Fibroblast of lung (primary cell): ENCODE measurements at regions not wholly inside any gene's neighbourhood (a gene's known extent, or its start where the extent isn't known, plus 50 kb on each side); places are given as distances from the start of the nearest gene placed in this dataset.

Experiments
- DNase-seq, 2 donors: peaks; one replicate each; pipeline versions ENCODE4 v3.0.0 to v3.0.0-alpha.2; 2010; ENCODE audit warnings: low read depth in 2 of 2
- H2AFZ ChIP-seq: 2 replicates; pipeline ENCODE4 v1.5.1; 2012; ENCODE audit warnings: low read length, control low read depth, inconsistent platforms
- H3K27ac ChIP-seq: 2 replicates; pipeline ENCODE4 v1.5.1; 2011; ENCODE audit warnings: low read length, control low read depth; ENCODE audit not compliant: insufficient read depth
- H3K27me3 ChIP-seq: 2 replicates; pipeline ENCODE4 v1.5.1; 2011; ENCODE audit warnings: mild to moderate bottlenecking, low read length; ENCODE audit not compliant: control insufficient read depth, insufficient read depth
- H3K36me3 ChIP-seq: 2 replicates; pipeline ENCODE4 v1.5.1; 2011; ENCODE audit warnings: low read length; ENCODE audit not compliant: control insufficient read depth, insufficient read depth
- H3K4me1 ChIP-seq: 2 replicates; pipeline ENCODE4 v1.5.1; 2011; ENCODE audit warnings: low read length; ENCODE audit not compliant: control insufficient read depth, insufficient read depth; ENCODE audit errors: extremely low read depth
- H3K4me2 ChIP-seq: 2 replicates; pipeline ENCODE4 v1.5.1; 2011; ENCODE audit warnings: low read length, control low read depth; ENCODE audit not compliant: insufficient read depth; ENCODE audit errors: extremely low read depth
- H3K4me3 ChIP-seq, 4 experiments: fragments of 200-600 bp in 1 of 4; sonication (generic) in 1 of 4; replicated peaks in 1 of 4; 2 replicates each; pipeline ENCODE4 v1.5.1; 2011 to 2016; ENCODE audit warnings: low read length in 4 of 4, low read depth in 3 of 4, mild to moderate bottlenecking in 3 of 4, control low read depth in 2 of 4, inconsistent platforms in 1 of 4, mixed read lengths in 1 of 4; ENCODE audit not compliant: insufficient read depth in 1 of 4; ENCODE audit errors: control extremely low read depth in 1 of 4
- H3K79me2 ChIP-seq: 2 replicates; pipeline ENCODE4 v1.5.1; 2012; ENCODE audit warnings: mild to moderate bottlenecking, low read length, inconsistent platforms; ENCODE audit not compliant: control insufficient read depth, insufficient read depth
- H3K9ac ChIP-seq: 2 replicates; pipeline ENCODE4 v1.5.1; 2011; ENCODE audit warnings: mild to moderate bottlenecking, low read length, control low read depth; ENCODE audit not compliant: insufficient read depth
- H3K9me3 ChIP-seq: 2 replicates; pipeline ENCODE4 v1.5.1; 2012; ENCODE audit warnings: low read depth, low read length; ENCODE audit not compliant: control insufficient read depth, insufficient read depth
- H4K20me1 ChIP-seq: 2 replicates; pipeline ENCODE4 v1.5.1; 2011; ENCODE audit warnings: low read length; ENCODE audit not compliant: control insufficient read depth, insufficient read depth; ENCODE audit errors: extremely low read depth
- CTCF ChIP-seq, 2 donors: IDR thresholded peaks in 1 of 2; conservative IDR thresholded peaks in 1 of 2; 1 replicate in 1 of 2; 2 replicates in 1 of 2; pipeline ENCODE4 v1.5.1; 2011 to 2012; ENCODE audit warnings: low read length in 2 of 2, control low read depth in 1 of 2, inconsistent platforms in 1 of 2, low read depth in 1 of 2, mild to moderate bottlenecking in 1 of 2
- EZH2 ChIP-seq: IDR thresholded peaks from 2 replicates; pipeline ENCODE4 v1.5.1; 2012; ENCODE audit warnings: low read length, control low read depth, mild to moderate bottlenecking; ENCODE audit errors: missing control alignments

GRCh38 chr1:162930532-162930931 is 69.6 kb upstream of the CCDC190 start:
- Histone ChIP-seq H3K79me2 (no peaks in the 10 kb centered on the region), H3K4me3 (no peak overlapping the region), H2AFZ (no peak overlapping the region), H3K36me3 (no peaks in the 10 kb centered on the region), H3K9me3 (no peaks in the 10 kb centered on the region), H3K27ac (no peak overlapping the region), H4K20me1 (no peaks in the 10 kb centered on the region), H3K27me3 (no peaks in the 10 kb centered on the region), H3K4me2 (no peak overlapping the region), H3K9ac (no peak overlapping the region), H3K4me1 (no peaks in the 10 kb centered on the region)
- TF ChIP-seq EZH2, result no peak
- no peak for TF ChIP-seq CTCF (conservative IDR thresholded peaks at IDR 0.05 in 1 of 2, IDR thresholded peaks at IDR 0.05 in 1 of 2; ENCODE audit: low read depth in 1 of 2, low read length in 2 of 2)
- DNase-seq, result no peak

- Histone ChIP-seq H4K20me1 (no peaks in the 10 kb centered on the region), H3K4me3 (no peak overlapping the region), H3K4me2 (no peak overlapping the region), H3K79me2 (no peaks in the 10 kb centered on the region), H3K9ac (no peak overlapping the region), H3K4me1 (no peaks in the 10 kb centered on the region), H2AFZ (no peak overlapping the region), H3K9me3 (no peaks in the 10 kb centered on the region), H3K27me3 (no peaks in the 10 kb centered on the region), H3K36me3 (no peaks in the 10 kb centered on the region), H3K27ac (no peak overlapping the region)
- TF ChIP-seq CTCF (conservative IDR thresholded peaks at IDR 0.05 in 1 of 2, IDR thresholded peaks at IDR 0.05 in 1 of 2; ENCODE audit: low read depth in 1 of 2, low read length in 2 of 2) (no peak), EZH2 (no peak)
- no peak for DNase-seq
Observed at GRCh38 chr1:162929177-162929576, 68.2 kb upstream of the CCDC190 start.

- H3K4me1 ChIP-seq, result no peaks in the 10 kb centered on the region
- TF ChIP-seq CTCF (conservative IDR thresholded peaks at IDR 0.05 in 1 of 2, IDR thresholded peaks at IDR 0.05 in 1 of 2; ENCODE audit: low read depth in 1 of 2, low read length in 2 of 2) (no peak), EZH2 (no peak)
- H3K4me2 ChIP-seq, result no peak overlapping the region
- H3K36me3 ChIP-seq, result no peaks in the 10 kb centered on the region
- no peaks in the 10 kb centered on the region for H3K79me2 ChIP-seq
- no peaks in the 10 kb centered on the region for H3K27me3 ChIP-seq
- DNase-seq, result no peak
- H2AFZ ChIP-seq, result no peak overlapping the region
- no peak overlapping the region for H3K9ac ChIP-seq
- no peaks in the 10 kb centered on the region for H4K20me1 ChIP-seq
- H3K4me3 ChIP-seq, result no peak overlapping the region
- no peaks in the 10 kb centered on the region for H3K9me3 ChIP-seq
- H3K27ac ChIP-seq, result no peak overlapping the region
Observed at GRCh38 chr1:162928141-162928540, 67.2 kb upstream of the CCDC190 start.
